GM12864 (cell line): ENCODE measurements at regions not wholly inside any gene's neighbourhood (a gene's known extent, or its start where the extent isn't known, plus 50 kb on each side); places are given as distances from the start of the nearest gene placed in this dataset.

ENCODE experiments used
- DNase-seq: peaks from one replicate; pipeline ENCODE4 v3.0.0-alpha.2; 2011; ENCODE audit warnings: low read depth
- H3K4me3 ChIP-seq: 2 replicates; pipeline ENCODE4 v1.5.1; 2011; ENCODE audit warnings: mild to moderate bottlenecking, low read depth, low read length, control low read depth
- CTCF ChIP-seq: IDR thresholded peaks from 2 replicates; pipeline ENCODE4 v1.5.1; 2011; ENCODE audit warnings: low read depth, mild to moderate bottlenecking, moderate library complexity, low read length, control low read depth, inconsistent platforms; ENCODE audit errors: missing control alignments

- H3K4me3 ChIP-seq, result no peak overlapping the region
- TF ChIP-seq CTCF, result no peak
- DNase-seq, result no peak
Observed at GRCh38 chrX:149114001-149114400, 391.1 kb downstream of the IDS start.

- no peak overlapping the region for H3K4me3 ChIP-seq
- no peak for DNase-seq
- no peak for TF ChIP-seq CTCF
Observed at GRCh38 chrX:149097786-149098185, 407.3 kb downstream of the IDS start.

GRCh38 chrX:149092179-149092578 lies 412.9 kb downstream of the IDS start:
- DNase-seq, result no peak
- H3K4me3 ChIP-seq, result no peak overlapping the region
- TF ChIP-seq CTCF, result no peak

- no peak for DNase-seq
- no peak overlapping the region for H3K4me3 ChIP-seq
- no peak for TF ChIP-seq CTCF
Observed at GRCh38 chrX:149079805-149080406, 425.2 kb downstream of the IDS start.

GRCh38 chrX:149074398-149074797 lies 430.7 kb downstream of the IDS start:
- no peak for TF ChIP-seq CTCF
- no peak for DNase-seq
- H3K4me3 ChIP-seq, result no peak overlapping the region

GRCh38 chrX:149073479-149073878 lies 431.6 kb downstream of the IDS start:
- no peak for TF ChIP-seq CTCF

GRCh38 chrX:149069899-149070298 lies 435.2 kb downstream of the IDS start:
- H3K4me3 ChIP-seq, result no peak overlapping the region
- no peak for TF ChIP-seq CTCF
- no peak for DNase-seq

More at GRCh38 chrX:149073479-149073878, 431.6 kb downstream of the IDS start:
- H3K4me3 ChIP-seq, result no peak overlapping the region
- DNase-seq, result no peak
